SKM-1 treated with dmso at 0.1 percent for 144 hours (cell line): ENCODE measurements at regions not wholly inside any gene's neighbourhood (a gene's known extent, or its start where the extent isn't known, plus 50 kb on each side); places are given as distances from the start of the nearest gene placed in this dataset.

ENCODE experiments used
- DNase-seq: peaks from one replicate; lab custom pipeline; 2025; ENCODE audit not compliant: unreplicated experiment; lab: John Stamatoyannopoulos, UW

DNA sequence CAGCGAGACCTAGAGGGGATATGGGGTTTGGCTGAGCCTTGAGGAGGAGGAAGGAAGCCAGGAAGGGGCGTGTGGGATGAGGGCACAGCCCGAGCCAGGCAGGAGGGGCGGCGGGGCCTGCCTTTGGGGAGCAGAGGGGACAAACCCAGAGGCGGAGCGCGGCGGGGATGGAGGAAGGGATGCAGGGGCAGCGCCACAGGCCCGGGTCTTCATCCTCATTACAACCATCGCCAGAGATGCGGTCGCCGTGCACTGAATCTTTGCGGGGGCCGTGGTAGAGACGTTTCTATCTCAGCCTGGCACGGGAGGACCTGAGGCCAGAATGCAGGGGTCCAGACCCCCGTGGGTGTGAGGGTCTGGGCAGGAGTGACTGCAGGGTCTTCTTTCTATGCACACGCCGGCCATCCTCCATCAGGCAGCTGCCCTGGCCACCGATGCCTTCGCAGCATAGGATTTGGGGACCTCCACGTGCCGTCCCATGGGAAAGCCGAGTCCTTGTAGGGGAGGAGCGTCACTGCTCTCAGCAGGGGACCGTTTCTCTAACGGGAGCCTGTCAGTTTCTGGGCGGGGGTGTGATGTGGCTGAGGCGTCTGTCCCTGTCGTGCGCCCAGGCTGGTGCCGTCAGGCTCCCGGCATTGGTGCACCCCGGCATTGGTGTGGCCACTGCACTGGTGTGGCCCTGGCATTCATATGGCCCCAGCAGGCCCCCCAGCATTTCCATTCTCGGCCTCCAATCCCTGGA is 1267.9 kb downstream of the BRD1 start:
- no peak for DNase-seq

DNA sequence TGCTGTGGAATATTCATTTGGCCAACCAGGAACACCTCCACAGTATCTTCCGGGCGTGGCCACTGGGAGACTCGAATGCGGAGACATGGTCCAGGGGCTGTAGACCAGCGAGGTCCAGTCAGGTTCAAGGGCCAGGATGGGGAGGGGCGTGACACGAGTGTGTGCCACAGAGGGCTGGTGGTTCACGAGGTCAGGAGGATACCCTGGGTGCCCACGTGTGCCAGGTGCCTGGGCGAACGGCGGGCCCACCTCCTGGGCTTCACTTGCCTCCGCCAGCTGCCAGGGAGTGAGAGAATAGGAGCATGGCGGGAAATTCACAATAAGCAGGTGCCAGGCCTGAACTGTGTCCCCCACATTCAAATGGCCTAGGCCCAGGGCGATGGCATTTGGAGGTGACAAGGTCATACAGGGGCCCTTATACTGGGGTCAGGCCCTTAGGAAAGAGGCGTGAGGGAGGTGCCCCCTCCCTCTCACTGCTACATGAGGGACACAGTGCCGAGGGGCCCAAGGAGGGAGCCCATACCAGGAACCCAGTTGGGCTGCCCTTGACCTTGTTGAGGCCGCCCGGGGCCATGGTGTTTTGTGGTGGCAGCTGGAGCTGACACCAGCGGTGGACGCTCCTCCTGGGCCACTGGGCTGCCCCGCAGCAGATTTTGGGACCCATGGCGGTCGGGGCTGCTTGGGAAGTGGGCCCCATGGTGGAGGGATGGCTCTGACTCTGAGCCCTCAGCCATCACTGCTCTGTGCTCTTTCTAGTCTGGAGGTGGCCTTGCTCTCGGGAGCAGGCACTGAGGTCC is 1268.9 kb downstream of the BRD1 start:
- DNase-seq = no peak

DNA sequence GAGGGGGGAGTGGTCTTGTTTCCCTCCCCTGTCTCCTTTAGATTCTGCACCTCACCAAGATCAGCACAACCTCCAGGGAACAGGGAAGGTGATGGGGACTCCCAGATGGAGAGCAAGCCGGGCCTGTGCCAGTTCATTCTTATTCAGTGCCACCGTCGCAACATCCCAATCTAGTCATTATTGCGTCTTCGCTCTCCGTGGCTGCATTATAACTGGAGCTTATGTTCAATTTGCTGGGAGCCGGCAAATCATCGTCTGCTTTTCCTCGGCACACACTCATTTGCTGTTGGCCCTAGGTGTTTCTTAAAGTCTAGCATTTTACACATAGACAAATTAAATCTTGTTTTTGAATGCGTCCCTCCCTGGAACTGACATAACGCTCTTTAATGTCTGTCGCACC is 1269.7 kb downstream of the BRD1 start:
- DNase-seq = no peak

DNA sequence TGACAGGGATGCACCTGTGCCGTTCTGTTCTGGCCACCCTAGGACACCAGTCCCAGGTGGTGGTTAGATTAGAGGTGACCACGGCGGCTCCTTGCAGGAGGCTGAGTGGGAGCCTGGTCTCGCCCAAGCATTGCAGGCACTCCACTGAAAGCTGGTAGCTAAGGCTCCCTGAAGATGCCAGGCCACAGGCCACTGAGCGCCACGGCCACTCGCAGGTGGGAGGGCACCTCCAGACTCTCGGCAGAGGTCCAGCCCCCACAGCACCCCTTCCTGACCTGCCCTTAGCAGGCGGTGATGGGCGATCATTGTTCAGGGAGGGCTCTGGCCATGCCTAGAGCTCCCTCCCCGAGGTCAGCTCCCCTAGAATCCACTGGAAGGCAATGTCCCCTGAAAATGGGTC is 1270.2 kb downstream of the BRD1 start:
- no peak for DNase-seq

DNA sequence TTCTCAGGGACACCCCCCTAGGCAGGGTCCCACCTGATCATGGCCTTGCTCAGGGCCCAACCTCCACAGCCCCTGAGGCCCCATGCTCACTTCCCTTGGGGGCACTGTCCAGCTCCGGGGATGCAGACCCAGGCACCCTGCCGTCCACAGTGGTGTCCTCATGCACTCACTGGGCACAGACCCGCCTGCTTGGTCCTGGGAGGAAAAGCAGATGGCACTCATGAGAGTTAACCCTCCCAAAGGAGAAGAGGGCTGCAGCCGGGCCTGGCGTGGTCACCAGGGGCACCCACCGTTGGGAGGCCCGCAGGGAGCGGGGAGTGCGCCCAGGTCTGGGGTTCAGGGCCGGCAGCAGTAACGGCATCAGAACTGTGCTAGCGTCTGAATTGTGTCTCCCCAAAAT is 1270.9 kb downstream of the BRD1 start:
- no peak for DNase-seq

DNA sequence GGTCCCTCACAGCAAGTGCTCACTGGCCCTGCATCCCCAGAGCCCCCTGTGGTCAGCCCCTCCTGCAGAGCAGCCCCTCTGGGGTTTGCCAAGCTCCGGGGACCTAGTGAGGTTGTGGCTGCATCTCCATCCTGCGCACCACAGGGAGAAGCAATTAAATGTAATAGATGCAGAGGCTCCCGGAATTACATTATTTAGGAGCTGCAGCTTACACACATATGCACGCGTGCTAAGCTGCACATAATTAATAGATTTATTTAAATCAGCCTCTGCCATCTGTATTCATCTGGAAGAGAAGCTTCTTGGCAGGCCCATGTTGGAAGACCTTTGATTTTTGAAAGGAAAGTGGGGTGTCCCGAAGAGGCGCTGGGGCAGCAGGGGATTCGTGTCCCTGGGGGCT is 1271.5 kb downstream of the BRD1 start:
- no peak for DNase-seq

DNA sequence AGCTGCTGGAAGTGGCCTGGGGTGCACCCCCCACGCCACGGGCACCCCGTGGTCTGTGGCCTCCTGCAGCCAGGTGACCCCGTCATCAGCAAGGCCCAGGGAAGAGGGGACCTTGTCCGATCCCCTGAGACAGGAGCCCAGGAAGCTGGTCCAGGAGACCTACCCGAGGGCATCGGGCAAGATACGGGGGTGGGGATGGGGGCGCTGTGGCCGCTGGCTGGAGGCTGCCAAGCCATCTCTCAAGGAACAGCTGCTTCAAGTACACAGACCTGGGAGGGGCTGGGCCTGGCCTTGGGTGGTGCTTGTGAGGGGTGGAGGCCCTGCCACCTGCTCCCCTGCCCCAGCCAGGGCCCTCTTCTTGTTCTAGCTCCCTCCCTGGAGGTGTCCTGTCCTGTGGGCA is 1272.1 kb downstream of the BRD1 start:
- no peak for DNase-seq

DNA sequence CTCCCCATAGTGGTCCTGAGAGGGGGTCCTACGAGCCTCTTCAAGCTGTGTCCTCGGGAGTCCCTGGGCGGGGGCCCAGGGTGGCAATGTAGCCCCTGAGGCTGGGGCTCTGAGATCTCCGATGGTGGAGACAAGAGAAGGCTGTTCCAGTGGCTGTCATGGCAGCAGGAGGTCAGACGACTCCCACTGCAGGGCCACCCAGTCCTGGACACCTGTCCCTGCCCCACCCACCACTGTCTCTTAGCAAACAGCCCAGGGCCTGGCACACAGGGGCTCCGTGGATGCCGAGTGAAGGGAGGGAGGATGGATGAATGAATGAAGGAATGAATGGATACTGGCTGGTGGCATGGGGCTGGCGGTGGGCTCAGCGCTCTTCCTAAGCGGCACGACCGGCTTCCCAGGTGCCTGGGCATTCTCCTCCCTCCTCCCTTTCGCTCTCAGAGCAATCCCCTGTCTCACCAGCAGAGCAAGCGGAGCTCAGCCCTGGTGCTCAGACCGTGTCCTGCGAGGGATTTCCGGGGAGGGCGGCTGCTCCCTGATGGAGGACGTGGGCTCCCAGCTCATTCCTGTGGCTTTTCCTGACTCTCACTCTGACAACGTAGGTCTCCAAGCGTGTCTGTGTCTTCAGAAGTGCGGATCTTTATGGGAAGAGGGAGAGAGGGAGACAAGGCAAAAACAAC is 1272.6 kb downstream of the BRD1 start:
- DNase-seq = no peak

DNA sequence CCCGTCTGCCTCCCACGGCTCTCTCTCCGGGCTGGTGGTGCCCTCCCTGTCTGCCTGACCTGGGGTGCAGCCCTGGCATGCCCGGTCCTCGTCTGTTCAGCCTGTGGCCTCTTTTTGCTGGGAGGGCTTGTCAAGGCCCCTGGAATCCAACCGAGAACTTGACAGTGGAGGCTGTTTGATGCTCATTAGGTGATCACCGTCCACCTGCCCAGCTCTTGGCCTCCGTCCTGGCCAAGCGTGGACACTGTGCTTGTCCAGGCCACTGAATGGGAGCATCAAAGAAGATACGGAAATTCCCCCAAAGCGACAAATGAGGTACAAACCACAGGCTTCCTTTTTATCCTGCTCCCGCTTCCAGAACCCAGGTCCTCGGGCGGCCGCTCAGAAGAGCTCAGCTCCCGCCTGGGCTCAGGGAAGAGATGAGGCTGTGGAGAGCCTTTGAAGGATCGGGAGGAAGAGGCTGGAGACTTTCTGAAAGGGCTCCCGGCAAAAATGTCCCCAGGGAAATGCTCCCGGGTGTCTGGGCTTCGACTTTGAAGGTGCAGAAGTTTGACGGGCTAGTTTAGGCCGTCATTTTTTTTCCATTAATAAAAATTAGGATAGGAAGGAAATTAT is 1273.9 kb downstream of the BRD1 start:
- DNase-seq = no peak

DNA sequence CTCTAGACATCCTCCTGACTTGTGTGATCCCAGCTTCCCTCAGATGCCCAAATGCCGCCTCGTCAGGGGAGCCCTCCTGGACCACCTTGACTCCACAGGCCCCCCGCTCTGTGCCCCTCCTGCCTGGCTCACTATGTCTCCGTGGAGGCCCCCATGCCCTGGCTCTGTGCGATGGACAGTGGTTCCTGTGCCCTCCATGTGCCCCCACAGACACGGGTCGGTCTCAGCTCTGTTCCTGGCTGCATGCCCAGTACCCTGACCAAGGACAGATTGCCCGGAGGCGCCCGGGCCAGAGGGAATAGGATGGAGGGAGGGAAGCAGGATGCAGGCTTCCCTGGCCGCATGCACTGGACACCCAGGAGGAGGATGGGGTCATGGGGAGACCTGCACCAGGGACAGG is 1274.6 kb downstream of the BRD1 start:
- DNase-seq = no peak

DNA sequence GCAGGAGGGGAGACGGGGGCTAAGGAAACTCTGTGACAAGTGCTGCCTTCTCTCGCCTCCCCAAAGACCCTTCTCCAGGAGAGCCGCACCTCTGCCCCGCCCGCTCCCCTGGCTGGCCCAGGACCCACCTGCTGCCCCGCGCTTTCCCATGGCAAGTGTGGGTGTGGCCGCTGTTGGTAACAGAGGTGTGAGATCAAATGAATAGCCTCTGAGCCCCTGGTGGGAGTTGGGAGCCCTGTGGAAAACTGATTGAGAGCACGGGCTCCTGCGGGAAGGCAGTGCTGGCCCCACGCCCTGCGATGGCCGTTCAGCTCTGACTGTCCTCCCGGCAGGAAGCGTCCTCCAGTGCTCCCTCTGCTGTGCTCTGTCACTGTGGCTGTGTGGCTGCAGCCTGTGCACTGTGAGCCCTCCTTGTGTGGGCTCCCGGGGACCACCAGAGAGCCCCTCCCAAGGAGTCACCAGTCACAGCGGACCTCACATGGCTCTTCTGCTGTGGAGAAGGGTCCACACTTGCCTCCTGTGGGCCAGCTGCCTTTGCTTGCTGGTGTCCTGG is 1275.9 kb downstream of the BRD1 start:
- no peak for DNase-seq

DNA sequence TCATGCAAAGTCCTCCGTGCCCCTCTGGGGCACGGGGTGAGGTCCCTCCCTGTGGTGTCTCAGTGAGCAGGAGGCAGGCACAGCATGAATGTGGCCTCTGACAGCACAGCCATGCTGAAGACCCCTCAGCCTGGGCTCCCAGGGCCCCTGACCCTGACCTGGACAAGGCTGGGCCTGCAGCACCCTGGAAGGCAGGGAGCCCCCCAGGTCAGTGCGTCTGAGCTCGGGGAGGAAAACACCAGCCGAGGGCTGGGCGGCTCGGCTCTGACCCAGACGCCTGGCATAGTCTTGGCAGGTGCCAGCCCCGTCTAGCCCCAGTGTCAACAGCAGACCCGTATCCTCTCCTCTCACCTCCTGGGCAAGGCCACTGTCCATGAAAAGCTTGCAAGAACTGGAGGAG is 1276.6 kb downstream of the BRD1 start:
- no peak for DNase-seq

DNA sequence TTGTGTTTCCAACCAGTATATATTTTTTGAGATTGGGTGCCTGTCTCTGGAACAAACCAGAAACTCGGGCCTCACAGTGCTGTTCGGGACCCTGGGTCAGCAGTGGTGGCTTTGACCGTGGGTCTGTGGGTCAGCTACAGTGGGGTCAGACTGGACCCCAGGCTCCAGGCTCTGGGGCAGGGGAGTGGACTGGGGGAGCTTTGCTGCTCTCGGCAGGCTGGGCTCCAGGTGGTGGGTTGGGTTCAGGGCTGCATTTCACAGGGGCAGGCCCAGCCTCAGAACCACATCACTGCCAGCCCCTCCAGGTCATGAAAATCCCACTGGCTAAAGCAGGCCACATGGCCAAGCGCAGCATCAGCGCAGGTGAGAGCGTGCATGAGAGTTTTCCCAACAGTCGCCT is 1279.3 kb downstream of the BRD1 start:
- no peak for DNase-seq

DNA sequence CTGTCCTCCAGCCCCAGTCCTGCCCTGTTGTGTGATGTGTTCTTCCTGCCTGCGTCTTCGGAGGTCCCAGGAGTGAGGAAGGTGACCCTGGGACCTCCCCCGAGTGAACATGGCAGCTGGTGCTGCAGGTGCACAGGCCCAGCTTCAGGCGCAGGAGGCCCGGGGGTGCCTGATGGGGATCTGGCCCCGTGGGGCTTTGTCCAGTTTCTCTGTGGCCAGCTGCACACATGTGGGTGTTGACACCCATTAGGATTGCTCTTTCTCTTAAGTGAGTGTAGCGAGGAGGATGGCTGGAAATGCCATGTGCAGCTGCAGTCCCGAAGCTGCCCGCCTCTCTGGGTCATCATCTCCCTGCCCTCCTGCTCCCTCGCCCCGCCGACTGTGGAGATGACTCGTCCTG is 1279.7 kb downstream of the BRD1 start:
- DNase-seq = no peak

DNA sequence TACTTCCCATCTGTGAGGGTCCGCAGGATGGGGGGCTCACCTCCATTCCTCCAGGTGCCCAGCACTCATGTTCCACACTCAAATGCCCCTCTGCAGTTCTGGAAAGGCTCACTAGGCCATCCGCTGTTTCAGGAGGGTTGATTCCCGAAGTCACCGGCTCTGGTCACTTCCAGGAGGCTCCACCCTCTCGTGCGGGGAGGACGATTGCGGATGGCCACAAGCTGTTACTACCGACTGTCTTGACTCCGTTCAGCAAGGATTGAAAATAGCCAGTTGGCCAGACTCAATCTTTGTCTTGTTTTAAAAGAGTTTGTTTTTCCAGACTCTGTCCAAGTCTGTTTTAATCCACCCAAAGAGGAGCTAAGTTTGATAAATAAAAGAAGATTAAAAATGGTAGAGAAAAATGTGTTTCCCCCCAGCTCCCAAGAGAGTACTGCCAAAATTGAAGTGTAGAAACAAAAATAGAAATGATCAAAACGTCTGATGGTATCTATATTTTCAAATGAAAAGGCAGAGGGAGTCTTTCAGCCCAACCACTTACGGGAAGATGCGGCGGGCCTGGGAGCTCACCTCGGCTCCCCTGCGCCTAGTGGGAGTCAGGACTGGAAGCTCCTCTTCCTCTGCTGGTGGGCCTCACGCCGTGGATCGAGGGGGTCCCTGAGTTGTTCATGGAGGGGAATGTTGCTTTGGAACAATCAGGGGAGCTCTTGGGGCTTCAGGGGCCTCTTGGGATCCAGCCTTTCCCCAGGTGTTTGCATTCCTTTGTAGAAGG is 1280.8 kb downstream of the BRD1 start:
- no peak for DNase-seq

DNA sequence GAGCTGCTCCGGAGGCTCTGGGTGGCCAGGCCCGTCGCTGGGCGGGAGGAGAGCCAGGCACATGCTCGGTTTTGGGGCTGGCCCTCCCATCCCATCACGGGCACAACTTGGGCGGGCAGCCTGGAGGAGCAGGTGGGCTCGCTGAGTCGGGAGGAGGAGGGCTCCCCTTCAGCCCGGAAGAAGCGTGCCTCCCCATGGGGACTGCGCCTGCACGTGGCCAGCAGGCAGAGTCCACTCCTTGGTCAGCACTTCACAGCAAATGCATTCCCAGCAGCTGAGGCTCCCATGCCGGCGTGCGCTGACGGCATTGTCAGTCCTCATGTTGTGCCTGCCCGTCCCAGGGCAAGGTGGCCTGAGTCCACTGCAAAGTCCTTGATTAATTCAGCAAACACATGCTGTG is 1281.7 kb downstream of the BRD1 start:
- DNase-seq = no peak

DNA sequence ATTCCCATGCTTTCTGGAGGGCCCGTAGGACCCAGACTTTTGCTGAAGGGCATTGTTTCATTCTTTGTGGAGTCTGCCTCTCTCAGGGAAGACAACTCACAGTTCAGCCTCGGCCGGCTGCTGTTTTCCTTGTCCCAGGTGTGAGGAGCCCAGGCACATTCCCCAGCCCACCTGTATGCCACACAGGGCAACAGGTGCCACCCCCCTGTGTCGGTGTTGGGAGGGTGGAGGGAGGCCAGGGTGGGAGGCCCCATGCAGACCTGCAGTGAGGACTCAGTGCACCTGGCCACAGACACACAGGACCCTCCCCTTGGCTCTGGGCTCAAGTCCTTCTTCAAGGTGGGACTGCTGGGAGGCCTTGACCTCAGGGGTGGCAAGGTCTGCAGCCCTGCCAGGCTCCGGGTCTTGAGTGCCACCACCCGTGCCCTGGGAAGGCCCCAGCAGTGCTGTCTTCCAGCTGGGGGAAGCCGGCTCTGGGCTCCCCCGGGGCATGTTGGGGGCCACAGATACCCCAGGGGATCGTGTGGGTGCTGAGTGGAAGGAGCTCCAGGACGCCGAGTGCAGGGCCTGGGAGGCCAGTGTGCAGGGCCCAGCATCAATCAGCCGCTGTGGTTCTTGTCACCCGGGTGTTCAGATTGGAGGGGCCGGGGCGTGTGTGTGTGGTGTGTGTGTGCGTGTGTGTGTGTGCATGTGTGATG is 1286.1 kb downstream of the BRD1 start:
- DNase-seq = no peak

DNA sequence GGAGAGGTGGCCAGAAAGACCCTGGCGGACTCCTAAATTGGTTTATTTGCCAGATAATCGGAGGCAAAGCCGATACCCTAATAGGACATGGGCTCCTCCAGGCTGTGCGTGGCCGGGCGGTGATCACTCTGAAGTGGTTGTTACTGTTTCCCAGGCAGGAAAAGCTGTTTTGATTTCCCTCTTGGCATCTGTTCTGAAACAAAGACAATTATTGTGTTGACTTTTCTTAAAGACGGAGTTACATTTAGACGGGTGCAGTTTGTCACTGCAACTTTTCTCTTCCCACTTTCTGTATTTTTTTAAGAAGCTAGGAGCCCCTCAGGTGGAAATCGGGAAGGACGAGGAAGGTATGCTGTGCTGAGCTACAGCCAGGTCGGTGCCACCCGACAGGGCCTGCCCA is 1288.4 kb downstream of the BRD1 start:
- no peak for DNase-seq

DNA sequence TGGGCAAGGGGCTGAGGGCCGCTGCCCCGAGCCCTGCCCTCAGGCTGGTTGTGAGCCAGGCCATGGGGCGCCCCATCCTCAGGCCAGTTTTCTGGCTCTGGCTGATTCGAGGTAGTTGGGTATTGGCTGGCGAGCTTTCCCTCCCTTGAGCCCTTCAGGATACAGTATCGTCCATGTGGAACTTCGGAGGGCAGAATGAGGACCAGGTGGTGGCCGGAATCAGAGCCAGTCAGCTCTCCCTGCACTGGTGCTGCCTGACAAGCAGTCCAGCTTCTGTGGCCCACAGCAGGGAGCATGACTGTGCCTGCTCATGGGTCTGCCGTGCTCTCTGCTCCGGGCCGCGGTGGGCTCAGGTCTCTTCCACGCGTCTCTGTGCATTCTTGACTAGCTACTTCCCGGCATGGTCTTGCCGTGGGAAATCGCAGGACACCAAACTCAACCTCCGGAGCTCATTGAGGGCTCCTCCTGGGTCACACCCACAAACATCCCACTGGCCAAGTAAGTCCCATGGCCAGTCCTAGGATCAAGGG is 1289.3 kb downstream of the BRD1 start:
- DNase-seq = no peak

DNA sequence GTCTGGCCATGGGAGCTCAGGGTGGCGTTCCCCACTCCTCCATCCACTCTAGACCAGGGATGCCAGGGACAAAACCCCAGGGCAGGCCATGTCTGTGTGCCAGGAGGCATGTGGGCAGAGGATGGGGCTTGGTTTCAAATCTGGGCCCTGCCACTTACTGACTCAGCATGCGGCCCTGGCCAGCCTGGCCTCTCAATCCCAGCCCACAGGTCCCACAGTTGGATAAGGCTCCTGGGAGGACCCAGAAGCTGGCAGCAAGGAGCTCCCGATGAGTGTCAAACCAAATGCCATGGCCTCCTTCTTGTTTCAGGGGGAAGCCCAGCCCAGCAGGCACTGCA is 1290.4 kb downstream of the BRD1 start:
- DNase-seq = no peak
